ENCODE measurements at regions not wholly inside any gene's neighbourhood (a gene's known extent, or its start where the extent isn't known, plus 50 kb on each side); places are given as distances from the start of the nearest gene placed in this dataset.
A peak's percentile ranks its signal among the peaks of the same experiment; 100 is the strongest.

- Histone ChIP-seq H3K4me1 (ENCODE audit: insufficient read depth) (peaks cover 7% of the 10 kb centered on the region), H3F3A (ENCODE audit: insufficient read depth) (peaks cover 7% of the 10 kb centered on the region; the same call in 1 of the 2 replicates), H3K9me3 (ENCODE audit: low read depth) (peaks cover 6% of the 10 kb centered on the region), H3K27ac (0 out of 2 replicates have a peak overlapping the region, but pooled peaks have one; percentile 18), H3K79me2 (ENCODE audit: insufficient read depth) (no peaks in the 10 kb centered on the region), H3K9me2 (ENCODE audit: insufficient read depth) (no peaks in the 10 kb centered on the region), H2AFZ (no peak overlapping the region), H3K9ac (0 out of 2 replicates have a peak overlapping the region, but pooled peaks have one; percentile 32), H3K4me2 (ENCODE audit: unreplicated experiment) (no peak overlapping the region), H3K27me3 (replicated peaks; ENCODE audit: insufficient read depth) (no peaks in the 10 kb centered on the region), H3K4me3 (no peak overlapping the region), H4K20me1 (ENCODE audit: insufficient read depth) (no peaks in the 10 kb centered on the region), H3K36me3 (ENCODE audit: low read depth) (no peaks in the 10 kb centered on the region)
- 37 to 42% methylated on average over 12 of the region's 12 CpGs for WGBS, 2 experiments (ENCODE audit: low coverage in 1 of 2, low lambda C conversion rate in 2 of 2, missing lambda C conversion rate in 2 of 2)
- no peak for TF ChIP-seq EZH2phosphoT487 (IDR thresholded peaks at IDR 0.05; ENCODE audit: insufficient read depth, low read depth)
- TF ChIP-seq EZH2 (IDR thresholded peaks at IDR 0.05; ENCODE audit: insufficient read depth, poor library complexity, severe bottlenecking): no peak
- peak; percentile 67 for DNase-seq
- in situ Hi-C loops (cut with MboI): no loop called here
Observed at GRCh38 chr2:238657132-238658053, 190.5 kb upstream of the TWIST2 start.

GRCh38 chr2:238658054-238658407, 189.9 kb upstream of the TWIST2 start:
- no peak for DNase-seq
- Histone ChIP-seq H3K4me1 (ENCODE audit: insufficient read depth) (peaks cover 7% of the 10 kb centered on the region), H3K4me2 (ENCODE audit: unreplicated experiment) (no peak overlapping the region), H3K27me3 (replicated peaks; ENCODE audit: insufficient read depth) (no peaks in the 10 kb centered on the region), H3K4me3 (no peak overlapping the region), H2AFZ (no peak overlapping the region), H3K9me3 (ENCODE audit: low read depth) (peaks cover 6% of the 10 kb centered on the region), H3K36me3 (ENCODE audit: low read depth) (no peaks in the 10 kb centered on the region), H3K27ac (no peak overlapping the region), H3K9ac (no peak overlapping the region), H4K20me1 (ENCODE audit: insufficient read depth) (no peaks in the 10 kb centered on the region), H3K79me2 (ENCODE audit: insufficient read depth) (no peaks in the 10 kb centered on the region), H3F3A (ENCODE audit: insufficient read depth) (peaks cover 7% of the 10 kb centered on the region; the same call in 1 of the 2 replicates), H3K9me2 (ENCODE audit: insufficient read depth) (no peaks in the 10 kb centered on the region)
- WGBS, 2 experiments (ENCODE audit: low coverage in 1 of 2, low lambda C conversion rate in 2 of 2, missing lambda C conversion rate in 2 of 2): 97% methylated on average over 7 of the region's 7 CpGs
- TF ChIP-seq EZH2 (IDR thresholded peaks at IDR 0.05; ENCODE audit: insufficient read depth, poor library complexity, severe bottlenecking): no peak
- TF ChIP-seq EZH2phosphoT487 (IDR thresholded peaks at IDR 0.05; ENCODE audit: insufficient read depth, low read depth): no peak
- in situ Hi-C loops (cut with MboI): no loop called here

- Histone ChIP-seq H3K36me3 (ENCODE audit: low read depth) (no peaks in the 10 kb centered on the region), H3K79me2 (ENCODE audit: insufficient read depth) (no peaks in the 10 kb centered on the region), H4K20me1 (ENCODE audit: insufficient read depth) (no peaks in the 10 kb centered on the region), H2AFZ (no peak overlapping the region), H3K4me2 (ENCODE audit: unreplicated experiment) (no peak overlapping the region), H3K27ac (no peak overlapping the region), H3K4me3 (no peak overlapping the region), H3K9ac (no peak overlapping the region), H3K9me2 (ENCODE audit: insufficient read depth) (no peaks in the 10 kb centered on the region), H3K27me3 (replicated peaks; ENCODE audit: insufficient read depth) (no peaks in the 10 kb centered on the region), H3K4me1 (ENCODE audit: insufficient read depth) (peaks cover 7% of the 10 kb centered on the region), H3K9me3 (ENCODE audit: low read depth) (peaks cover 6% of the 10 kb centered on the region), H3F3A (ENCODE audit: insufficient read depth) (peaks cover 7% of the 10 kb centered on the region; the same call in 1 of the 2 replicates)
- no peak for DNase-seq
- in situ Hi-C loops (cut with MboI): no loop called here
- TF ChIP-seq EZH2phosphoT487 (IDR thresholded peaks at IDR 0.05; ENCODE audit: insufficient read depth, low read depth) (no peak), EZH2 (IDR thresholded peaks at IDR 0.05; ENCODE audit: insufficient read depth, poor library complexity, severe bottlenecking) (no peak)
- WGBS, 2 experiments (ENCODE audit: low coverage in 1 of 2, low lambda C conversion rate in 2 of 2, missing lambda C conversion rate in 2 of 2): 91 to 93% methylated on average over 3 of the region's 3 CpGs
Observed at GRCh38 chr2:238658820-238659219, 189.1 kb upstream of the TWIST2 start.

GRCh38 chr2:238659231-238659630, 188.7 kb upstream of the TWIST2 start:
- in situ Hi-C loops (cut with MboI): no loop called here
- H3K36me3 ChIP-seq (ENCODE audit: low read depth): no peaks in the 10 kb centered on the region
- TF ChIP-seq EZH2phosphoT487 (IDR thresholded peaks at IDR 0.05; ENCODE audit: insufficient read depth, low read depth) (no peak), EZH2 (IDR thresholded peaks at IDR 0.05; ENCODE audit: insufficient read depth, poor library complexity, severe bottlenecking) (no peak)
- no peak overlapping the region for H3K4me3 ChIP-seq
- H3F3A ChIP-seq (ENCODE audit: insufficient read depth): peaks cover 7% of the 10 kb centered on the region; the same call in 1 of the 2 replicates
- no peaks in the 10 kb centered on the region for H3K9me2 ChIP-seq (ENCODE audit: insufficient read depth)
- H3K4me1 ChIP-seq (ENCODE audit: insufficient read depth): peaks cover 7% of the 10 kb centered on the region
- 93 to 96% methylated on average over 6 of the region's 6 CpGs for WGBS, 2 experiments (ENCODE audit: low coverage in 1 of 2, low lambda C conversion rate in 2 of 2, missing lambda C conversion rate in 2 of 2)
- no peak for DNase-seq
- no peak overlapping the region for H2AFZ ChIP-seq
- H3K4me2 ChIP-seq (ENCODE audit: unreplicated experiment): no peak overlapping the region
- no peak overlapping the region for H3K27ac ChIP-seq
- no peaks in the 10 kb centered on the region for H3K79me2 ChIP-seq (ENCODE audit: insufficient read depth)
- H3K9ac ChIP-seq: no peak overlapping the region
- H3K27me3 ChIP-seq (replicated peaks; ENCODE audit: insufficient read depth): no peaks in the 10 kb centered on the region
- H4K20me1 ChIP-seq (ENCODE audit: insufficient read depth): no peaks in the 10 kb centered on the region
- peaks cover 6% of the 10 kb centered on the region for H3K9me3 ChIP-seq (ENCODE audit: low read depth)

Data from GM23248 (cell line).